Omental fat pad (tissue), 3 donors: ENCODE measurements at regions not wholly inside any gene's neighbourhood (a gene's known extent, or its start where the extent isn't known, plus 50 kb on each side); places are given as distances from the start of the nearest gene placed in this dataset.

Experiments
- ATAC-seq: fragments of 150-250 bp; one replicate; pipeline ENCODE4 v1.9.1; 2016; ENCODE audit warnings: mild to moderate bottlenecking, moderate library complexity; ENCODE audit not compliant: low FRiP score
- DNase-seq: peaks from one replicate; pipeline ENCODE4 v3.0.0-alpha.2; 2019; ENCODE audit warnings: low spot score
- CTCF ChIP-seq, 3 donors: fragments of 450-650 bp; IDR thresholded peaks; one replicate each; pipeline ENCODE4 v1.5.1; 2016 to 2017; ENCODE audit warnings: antibody characterized with exemption in 3 of 3, mild to moderate bottlenecking in 3 of 3, moderate library complexity in 2 of 3

- peak; percentile 99 for ATAC-seq
- DNase-seq, result no peak
- no peak for TF ChIP-seq CTCF (IDR thresholded peaks at IDR 0.05)
These were observed 108.7 kb downstream of the EN1 start for GRCh38 chr2:118738524-118739308.

- no peak for DNase-seq
- ATAC-seq, result peak; percentile 21
- no peak for TF ChIP-seq CTCF (IDR thresholded peaks at IDR 0.05)
These were observed 109.3 kb downstream of the EN1 start for GRCh38 chr2:118738106-118738505.

GRCh38 chr2:118737684-118738083 is 109.8 kb downstream of the EN1 start:
- ATAC-seq (no peak), DNase-seq (no peak)
- no peak for TF ChIP-seq CTCF (IDR thresholded peaks at IDR 0.05)

GRCh38 chr2:118732432-118732831 is 115.0 kb downstream of the EN1 start:
- no peak for DNase-seq
- no peak for TF ChIP-seq CTCF (IDR thresholded peaks at IDR 0.05)
- no peak for ATAC-seq

- no peak for ATAC-seq
- no peak for TF ChIP-seq CTCF (IDR thresholded peaks at IDR 0.05)
- no peak for DNase-seq
These were observed 116.0 kb downstream of the EN1 start for GRCh38 chr2:118731413-118731812.

GRCh38 chr2:118730405-118730804 is 117.0 kb downstream of the EN1 start:
- ATAC-seq (no peak), DNase-seq (no peak)
- TF ChIP-seq CTCF (IDR thresholded peaks at IDR 0.05), result no peak

GRCh38 chr2:118729760-118730159 is 117.7 kb downstream of the EN1 start:
- DNase-seq (no peak), ATAC-seq (no peak)
- no peak for TF ChIP-seq CTCF (IDR thresholded peaks at IDR 0.05)
